ENCODE measurements at regions not wholly inside any gene's neighbourhood (a gene's known extent, or its start where the extent isn't known, plus 50 kb on each side); places are given as distances from the start of the nearest gene placed in this dataset.
"Not testable (repeated sequence)": the region's sequence is repeated elsewhere in the genome, so short reads cannot be mapped to it uniquely, and the experiment has no call there.

- CTCF ChIA-PET: no interaction called here
- Mint-ChIP-seq H3K4me1 (ENCODE audit: low read depth) (peaks cover 2% of the 10 kb centered on the region), H3K27me3 (ENCODE audit: low read depth) (peaks cover 28% of the 10 kb centered on the region), H3K27ac (no peak overlapping the region), H3K4me3 (no peak overlapping the region), H3K9me3 (ENCODE audit: insufficient read depth) (peaks cover 5% of the 10 kb centered on the region), H3K36me3 (ENCODE audit: low read depth) (no peaks in the 10 kb centered on the region)
- no peak for ATAC-seq
- POLR2A ChIA-PET: no interaction called here
- DNase-seq: no peak
Measured at GRCh38 chr13:33355201-33355895, 69.8 kb upstream of the STARD13 start.

GRCh38 chr13:33358076-33358475 lies 72.5 kb upstream of the STARD13 start:
- H3K27me3 Mint-ChIP-seq (ENCODE audit: low read depth): peaks cover 13% of the 10 kb centered on the region
- H3K9me3 Mint-ChIP-seq (ENCODE audit: insufficient read depth); H3K4me3 Mint-ChIP-seq; ATAC-seq; CTCF ChIA-PET; POLR2A ChIA-PET; H3K36me3 Mint-ChIP-seq (ENCODE audit: low read depth); H3K27ac Mint-ChIP-seq; H3K4me1 Mint-ChIP-seq (ENCODE audit: low read depth); DNase-seq: not testable (repeated sequence)

GRCh38 chr13:33362986-33363727 lies 77.6 kb upstream of the STARD13 start:
- ChIA-PET CTCF (no interaction called here), POLR2A (interaction anchor here (0.7 kb wide), 1 partner anchor 181 kb away, joined by 3 read pairs; no protein-coding TSS in a partner anchor)
- Mint-ChIP-seq H3K27ac (no peak overlapping the region), H3K4me3 (no peak overlapping the region), H3K4me1 (ENCODE audit: low read depth) (peaks cover 6% of the 10 kb centered on the region), H3K27me3 (ENCODE audit: low read depth) (no peaks in the 10 kb centered on the region), H3K9me3 (ENCODE audit: insufficient read depth) (peaks cover 5% of the 10 kb centered on the region), H3K36me3 (ENCODE audit: low read depth) (no peaks in the 10 kb centered on the region)
- ATAC-seq: no peak
- DNase-seq: no peak

- DNase-seq (no peak), ATAC-seq (no peak)
- Mint-ChIP-seq H3K4me3 (no peak overlapping the region), H3K4me1 (ENCODE audit: low read depth) (peaks cover 6% of the 10 kb centered on the region), H3K27ac (no peak overlapping the region), H3K27me3 (ENCODE audit: low read depth) (no peaks in the 10 kb centered on the region), H3K9me3 (ENCODE audit: insufficient read depth) (peaks cover 5% of the 10 kb centered on the region), H3K36me3 (ENCODE audit: low read depth) (no peaks in the 10 kb centered on the region)
- ChIA-PET POLR2A (no interaction called here), CTCF (no interaction called here)
Measured at GRCh38 chr13:33364192-33364591, 78.6 kb upstream of the STARD13 start.

- ChIA-PET POLR2A (interaction anchor here (0.5 kb wide), 1 partner anchor 485 kb away, joined by 3 read pairs; no protein-coding TSS in a partner anchor), CTCF (interaction anchor here (1.0 kb wide), 1 partner anchor 176 kb away, joined by 3 read pairs; no protein-coding TSS in a partner anchor)
- no peaks in the 10 kb centered on the region for H3K36me3 Mint-ChIP-seq (ENCODE audit: low read depth)
- H3K4me3 Mint-ChIP-seq: no peak overlapping the region
- no peaks in the 10 kb centered on the region for H3K9me3 Mint-ChIP-seq (ENCODE audit: insufficient read depth)
- DNase-seq (no peak), ATAC-seq (no peak)
- H3K27ac Mint-ChIP-seq: no peak overlapping the region
- H3K4me1 Mint-ChIP-seq (ENCODE audit: low read depth): peaks cover 6% of the 10 kb centered on the region
- no peaks in the 10 kb centered on the region for H3K27me3 Mint-ChIP-seq (ENCODE audit: low read depth)
Measured at GRCh38 chr13:33366469-33367062, 81.0 kb upstream of the STARD13 start.

- Mint-ChIP-seq H3K9me3 (ENCODE audit: insufficient read depth) (no peaks in the 10 kb centered on the region), H3K4me1 (ENCODE audit: low read depth) (peaks cover 6% of the 10 kb centered on the region), H3K27ac (no peak overlapping the region), H3K4me3 (no peak overlapping the region), H3K27me3 (ENCODE audit: low read depth) (peaks cover 4% of the 10 kb centered on the region), H3K36me3 (ENCODE audit: low read depth) (no peaks in the 10 kb centered on the region)
- ChIA-PET CTCF (interaction anchor here (1.0 kb wide), 1 partner anchor 175 kb away, joined by 3 read pairs; no protein-coding TSS in a partner anchor), POLR2A (interaction anchor here (0.7 kb wide), 1 partner anchor 164 kb away, joined by 5 read pairs; no protein-coding TSS in a partner anchor)
- ATAC-seq (no peak), DNase-seq (no peak)
Measured at GRCh38 chr13:33367171-33367895, 81.8 kb upstream of the STARD13 start.

GRCh38 chr13:33367926-33368325 lies 82.4 kb upstream of the STARD13 start:
- no peak for DNase-seq
- no peaks in the 10 kb centered on the region for H3K36me3 Mint-ChIP-seq (ENCODE audit: low read depth)
- ChIA-PET POLR2A (interaction anchor here (0.7 kb wide), 1 partner anchor 163 kb away, joined by 5 read pairs; no protein-coding TSS in a partner anchor), CTCF (no interaction called here)
- H3K27me3 Mint-ChIP-seq (ENCODE audit: low read depth): peaks cover 4% of the 10 kb centered on the region
- no peak for ATAC-seq
- H3K4me1 Mint-ChIP-seq (ENCODE audit: low read depth): peaks cover 6% of the 10 kb centered on the region
- H3K9me3 Mint-ChIP-seq (ENCODE audit: insufficient read depth): no peaks in the 10 kb centered on the region
- H3K27ac Mint-ChIP-seq: no peak overlapping the region
- H3K4me3 Mint-ChIP-seq: no peak overlapping the region

- H3K27me3 Mint-ChIP-seq (ENCODE audit: low read depth): peaks cover 5% of the 10 kb centered on the region
- H3K27ac Mint-ChIP-seq: no peak overlapping the region
- no peaks in the 10 kb centered on the region for H3K36me3 Mint-ChIP-seq (ENCODE audit: low read depth)
- ATAC-seq: no peak
- DNase-seq: no peak
- peaks cover 6% of the 10 kb centered on the region for H3K4me1 Mint-ChIP-seq (ENCODE audit: low read depth)
- no peaks in the 10 kb centered on the region for H3K9me3 Mint-ChIP-seq (ENCODE audit: insufficient read depth)
- POLR2A ChIA-PET: no interaction called here
- CTCF ChIA-PET: no interaction called here
- no peak overlapping the region for H3K4me3 Mint-ChIP-seq
Measured at GRCh38 chr13:33369073-33369472, 83.5 kb upstream of the STARD13 start.

GRCh38 chr13:33372251-33372919 lies 86.8 kb upstream of the STARD13 start:
- POLR2A ChIA-PET: no interaction called here
- Mint-ChIP-seq H3K4me1 (ENCODE audit: low read depth) (peaks cover 6% of the 10 kb centered on the region), H3K4me3 (no peak overlapping the region), H3K36me3 (ENCODE audit: low read depth) (no peaks in the 10 kb centered on the region), H3K9me3 (ENCODE audit: insufficient read depth) (no peaks in the 10 kb centered on the region), H3K27me3 (ENCODE audit: low read depth) (peaks cover 6% of the 10 kb centered on the region), H3K27ac (no peak overlapping the region)
- ATAC-seq: no peak
- CTCF ChIA-PET: interaction anchor here (0.7 to 1.2 kb wide), 2 partner anchors 16 to 33 kb away, joined by 3 read pairs; no protein-coding TSS in a partner anchor
- DNase-seq: no peak

GRCh38 chr13:33373624-33374023 lies 88.1 kb upstream of the STARD13 start:
- peaks cover 6% of the 10 kb centered on the region for H3K27me3 Mint-ChIP-seq (ENCODE audit: low read depth)
- no peak for ATAC-seq
- no peaks in the 10 kb centered on the region for H3K4me1 Mint-ChIP-seq (ENCODE audit: low read depth)
- DNase-seq: no peak
- H3K27ac Mint-ChIP-seq: no peak overlapping the region
- POLR2A ChIA-PET: no interaction called here
- H3K4me3 Mint-ChIP-seq: no peak overlapping the region
- H3K36me3 Mint-ChIP-seq (ENCODE audit: low read depth): no peaks in the 10 kb centered on the region
- H3K9me3 Mint-ChIP-seq (ENCODE audit: insufficient read depth): no peaks in the 10 kb centered on the region
- CTCF ChIA-PET: no interaction called here

GRCh38 chr13:33375421-33375820 lies 89.9 kb upstream of the STARD13 start:
- Mint-ChIP-seq H3K27ac (no peak overlapping the region), H3K36me3 (ENCODE audit: low read depth) (no peaks in the 10 kb centered on the region), H3K4me3 (no peak overlapping the region), H3K4me1 (ENCODE audit: low read depth) (no peaks in the 10 kb centered on the region), H3K9me3 (ENCODE audit: insufficient read depth) (no peaks in the 10 kb centered on the region), H3K27me3 (ENCODE audit: low read depth) (peaks cover 6% of the 10 kb centered on the region)
- ATAC-seq: no peak
- ChIA-PET POLR2A (no interaction called here), CTCF (no interaction called here)
- no peak for DNase-seq
